GM18861 (cell line): ENCODE measurements at regions not wholly inside any gene's neighbourhood (a gene's known extent, or its start where the extent isn't known, plus 50 kb on each side); places are given as distances from the start of the nearest gene placed in this dataset.

ENCODE experiments used
- ATAC-seq: cut with Tn5 transposase; IDR thresholded peaks from one replicate; pipeline ENCODE4 v1.9.1; 2021; ENCODE audit not compliant: unreplicated experiment

GRCh38 chr2:23291239-23291638 is 93.7 kb upstream of the KLHL29 start:
- no peak for ATAC-seq

DNA sequence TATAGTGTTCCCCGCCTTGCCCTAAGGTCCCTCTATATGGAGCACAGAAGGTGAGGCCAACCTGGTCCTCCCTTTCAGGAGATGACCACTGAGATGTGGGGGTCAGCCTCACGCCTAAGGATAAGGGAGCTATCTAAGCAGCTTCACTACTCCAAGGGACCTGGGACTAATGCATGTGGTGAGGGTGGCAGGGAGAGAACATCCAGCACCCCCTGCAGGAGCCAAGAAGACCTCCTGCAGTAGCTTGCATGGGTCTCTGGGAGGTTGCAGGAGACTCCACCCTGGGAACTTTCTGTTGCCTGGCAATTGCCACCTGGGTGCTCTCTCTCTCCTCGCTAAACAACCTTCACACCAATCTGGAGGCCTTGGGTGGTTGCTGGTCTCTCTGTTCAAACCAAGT is 93.0 kb upstream of the KLHL29 start:
- ATAC-seq: no peak

DNA sequence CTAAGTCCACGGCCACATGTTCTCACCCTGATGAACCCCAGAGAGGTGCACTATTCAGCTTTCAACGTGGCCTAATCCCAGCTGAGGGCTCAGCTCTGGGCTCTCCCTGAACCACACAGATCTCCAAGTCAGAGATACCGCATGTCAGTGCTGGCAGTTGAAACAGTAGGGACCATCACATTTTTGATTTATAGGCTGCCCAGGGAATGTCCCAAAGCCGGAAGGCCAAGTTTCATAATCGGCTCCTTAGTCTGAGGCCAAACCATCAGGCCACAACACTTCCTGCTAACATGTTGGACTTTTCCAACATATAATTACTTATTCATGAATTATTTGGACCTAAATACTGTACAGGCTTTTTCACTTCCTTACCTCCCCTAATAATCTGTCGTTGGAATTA is 91.9 kb upstream of the KLHL29 start:
- ATAC-seq: no peak

- ATAC-seq: no peak
Measured at GRCh38 chr2:23293731-23294130, 91.2 kb upstream of the KLHL29 start.

DNA sequence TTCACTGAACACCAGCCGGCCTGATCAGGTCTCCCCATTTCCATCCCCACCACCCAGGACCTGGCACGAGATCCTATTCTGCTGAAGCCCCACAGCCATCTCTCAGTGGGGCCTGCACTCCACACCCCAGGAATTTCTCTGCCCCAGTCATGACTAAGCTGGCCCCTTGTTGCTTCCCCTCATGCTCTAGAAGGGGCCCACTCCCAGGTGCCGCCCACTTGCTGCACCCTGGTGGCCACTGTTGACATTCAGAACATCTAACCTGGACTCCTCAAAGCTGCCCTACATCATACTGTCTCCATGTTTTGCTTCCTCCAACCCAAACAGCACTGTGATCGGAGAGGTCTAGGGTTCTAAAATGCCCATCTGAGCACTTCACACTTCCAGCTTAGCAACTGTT is 90.7 kb upstream of the KLHL29 start:
- no peak for ATAC-seq

- no peak for ATAC-seq
Measured at GRCh38 chr2:23296691-23297090, 88.3 kb upstream of the KLHL29 start.

- ATAC-seq: no peak
Measured at GRCh38 chr2:23297112-23297511, 87.9 kb upstream of the KLHL29 start.

GRCh38 chr2:23298551-23298950 is 86.4 kb upstream of the KLHL29 start:
- no peak for ATAC-seq

GRCh38 chr2:23299476-23300195 is 85.3 kb upstream of the KLHL29 start:
- ATAC-seq: no peak

DNA sequence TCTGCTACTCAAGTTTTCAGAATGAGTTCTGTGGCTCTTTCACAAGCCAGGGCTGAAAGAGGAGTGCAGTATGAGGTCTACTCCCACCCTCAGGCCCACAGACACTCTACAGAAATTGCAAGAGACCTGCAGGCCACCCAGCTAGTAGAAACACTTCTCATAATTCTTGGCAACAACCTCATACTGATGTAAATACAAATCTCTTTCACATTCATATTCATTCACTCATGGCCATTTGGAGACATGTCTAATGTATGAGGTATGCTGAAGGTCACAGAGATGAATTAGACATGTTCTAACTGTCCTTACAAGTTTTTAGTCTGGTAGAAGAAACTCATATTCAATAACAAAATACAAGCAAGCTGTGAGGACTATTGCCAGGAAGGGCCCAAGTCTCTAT is 83.8 kb upstream of the KLHL29 start:
- ATAC-seq: no peak

DNA sequence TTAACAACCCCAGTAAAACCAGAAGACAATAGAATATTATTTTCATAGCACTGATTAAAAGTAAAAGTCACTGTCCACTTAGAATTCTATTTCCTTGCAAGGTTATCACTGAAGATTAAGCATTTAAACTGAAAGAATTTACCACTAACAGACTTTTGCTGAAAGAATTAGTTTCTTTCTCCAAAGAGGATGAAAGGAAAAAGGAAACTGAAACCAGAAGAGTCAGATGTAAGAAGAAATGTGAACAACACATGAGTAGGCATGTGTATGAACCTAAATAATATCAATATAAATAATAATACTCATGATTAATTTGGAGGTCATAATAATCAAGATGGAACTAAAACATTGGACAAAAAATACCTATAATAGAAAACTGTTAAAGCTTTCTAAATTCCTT is 82.4 kb upstream of the KLHL29 start:
- ATAC-seq: no peak

GRCh38 chr2:23306401-23306800 is 78.6 kb upstream of the KLHL29 start:
- no peak for ATAC-seq

DNA sequence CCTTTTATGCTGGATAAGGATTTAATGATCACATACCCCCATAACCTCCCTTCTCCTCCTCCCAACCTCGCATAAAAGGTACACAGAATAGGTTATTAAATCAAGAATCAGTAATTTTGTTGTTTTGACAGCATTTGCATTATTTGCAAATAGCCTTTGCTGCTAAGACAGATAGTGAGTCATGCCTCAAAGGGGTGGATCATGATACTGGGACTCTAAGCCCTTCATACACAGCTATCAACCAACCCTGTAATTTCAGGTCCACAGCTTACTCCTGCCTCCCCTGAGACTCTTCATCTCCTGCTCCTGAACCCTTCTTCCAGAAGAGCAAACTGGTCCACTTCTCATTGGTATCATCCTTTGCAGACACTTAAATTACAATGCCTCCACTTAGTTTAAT is 73.8 kb upstream of the KLHL29 start:
- no peak for ATAC-seq

DNA sequence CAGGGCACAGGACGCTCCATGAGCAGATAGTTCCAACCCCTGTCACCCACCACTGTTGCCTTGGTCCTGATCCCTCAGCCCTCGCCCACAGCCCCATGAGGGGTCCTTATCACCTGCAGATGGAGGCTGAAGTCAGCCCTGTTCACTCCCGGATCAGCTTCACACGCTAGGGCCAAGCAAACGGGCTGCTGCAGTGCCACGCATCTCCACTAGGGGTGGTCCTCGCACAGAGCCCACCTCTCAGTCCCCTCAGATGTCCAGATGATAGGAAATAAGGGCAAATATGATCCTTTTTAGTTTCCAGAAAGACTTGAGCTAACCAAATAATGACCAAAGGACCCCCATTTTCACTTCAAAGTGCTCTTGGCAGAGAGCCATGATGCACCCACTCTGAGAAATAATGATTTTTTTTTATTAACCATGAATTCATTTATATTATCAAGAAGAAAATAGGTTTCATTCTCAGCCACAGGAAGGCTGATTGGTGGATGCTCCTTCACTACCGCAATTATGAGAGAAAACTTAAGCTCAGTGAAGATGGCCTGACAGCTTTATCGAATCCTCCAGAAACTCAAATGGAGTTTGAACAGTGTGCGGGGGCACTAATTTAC is 71.9 kb upstream of the KLHL29 start:
- ATAC-seq: peak; percentile 72

DNA sequence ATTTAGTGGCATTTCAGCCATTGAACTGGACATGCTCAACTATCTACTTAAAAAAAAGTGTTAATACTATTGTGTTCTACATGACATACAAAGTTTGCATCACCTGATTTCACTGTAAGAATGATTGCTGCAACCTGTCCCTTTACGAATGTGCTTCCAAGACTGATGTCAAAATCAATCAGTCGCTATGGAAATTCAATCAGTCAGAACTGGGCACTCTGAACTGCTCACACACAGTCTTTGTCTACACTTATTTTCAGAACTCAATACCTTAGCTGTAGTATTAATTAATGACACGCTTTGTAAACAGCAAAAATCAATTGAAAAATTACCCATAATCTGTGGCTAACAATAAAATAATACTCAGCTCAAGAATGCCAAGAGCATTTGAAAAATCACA is 70.3 kb upstream of the KLHL29 start:
- no peak for ATAC-seq

GRCh38 chr2:23320058-23320457 is 64.9 kb upstream of the KLHL29 start:
- no peak for ATAC-seq

DNA sequence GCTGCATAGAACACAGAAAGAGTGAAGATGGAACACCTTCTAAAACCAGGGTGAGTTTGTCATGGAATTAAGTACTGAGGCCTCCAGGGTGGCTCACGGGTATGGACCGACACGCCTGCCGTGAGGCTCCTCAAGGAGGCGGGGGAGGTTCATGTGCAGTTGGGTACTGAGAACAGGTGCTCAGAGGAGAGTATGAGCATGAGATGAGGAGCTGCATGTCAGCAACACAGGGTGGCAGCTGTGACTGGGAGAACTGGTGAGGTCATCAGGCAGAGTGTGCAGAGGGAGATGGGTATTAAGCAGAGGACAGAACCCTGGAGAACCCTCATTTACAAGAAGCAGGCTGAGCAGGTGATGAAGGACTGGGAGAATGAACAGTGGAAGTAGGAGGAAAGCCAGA is 63.2 kb upstream of the KLHL29 start:
- no peak for ATAC-seq

GRCh38 chr2:23322567-23323197 is 62.3 kb upstream of the KLHL29 start:
- no peak for ATAC-seq

- no peak for ATAC-seq
Measured at GRCh38 chr2:23323198-23323916, 61.6 kb upstream of the KLHL29 start.

DNA sequence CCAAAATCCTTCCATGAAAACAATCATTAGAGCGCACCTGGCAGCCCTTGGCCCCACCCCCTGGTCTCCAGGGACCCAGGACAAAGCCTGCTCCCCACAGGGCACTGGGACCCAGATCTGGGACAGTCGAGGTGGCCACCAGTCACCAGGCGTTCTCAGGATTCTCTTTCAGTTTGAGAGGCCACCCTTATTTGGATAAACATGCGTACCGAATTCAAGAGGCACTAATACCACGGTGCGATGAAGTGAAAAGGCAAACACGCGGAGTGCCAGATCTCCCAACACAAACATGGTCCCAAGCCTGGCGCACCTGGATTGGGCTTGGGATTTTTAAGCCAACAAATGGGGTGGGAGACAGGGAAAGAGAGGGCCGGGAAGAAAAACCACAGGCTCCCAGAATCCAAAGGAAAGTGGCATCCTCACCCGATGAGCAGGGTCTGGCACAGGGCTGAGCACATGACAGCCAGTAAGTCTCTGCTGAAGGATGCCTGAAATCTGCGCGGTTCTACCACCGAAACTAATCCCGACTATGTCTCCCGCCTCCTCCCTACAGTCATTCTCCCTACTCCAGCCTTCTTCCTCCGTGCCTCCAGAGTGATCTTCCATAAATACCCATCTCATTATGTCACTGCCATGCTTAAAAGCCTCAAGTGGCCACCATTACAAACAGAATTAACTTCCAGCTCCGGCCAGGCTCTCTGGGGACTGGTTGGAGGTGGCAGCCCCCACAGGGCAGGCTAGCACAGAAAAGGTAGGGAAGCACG is 60.9 kb upstream of the KLHL29 start:
- no peak for ATAC-seq

GRCh38 chr2:23326330-23326729 is 58.6 kb upstream of the KLHL29 start:
- ATAC-seq: no peak
